HCT116 (cell line): ENCODE measurements at regions not wholly inside any gene's neighbourhood (a gene's known extent, or its start where the extent isn't known, plus 50 kb on each side); places are given as distances from the start of the nearest gene placed in this dataset.

Experiments used
- ATAC-seq: fragments of 200-7000 bp; cut with Tn5 transposase; 2 replicates; pipeline ENCODE4 v1.9.1; 2020; ENCODE audit warnings: mild to moderate bottlenecking, moderate library complexity
- BruUV-seq: library from RNA; stranded (reverse); fragments of 400-500 nt; replicated peaks from 2 replicates; lab custom pipeline; 2021; lab: Mats Ljungman, UMichigan
- CTCF ChIA-PET: fragments of 300-600 bp; sonication (Branson Sonifier 250); formaldehyde crosslinking; loops from one replicate; lab custom pipeline; 2021; ENCODE audit warnings: antibody characterized with exemption; lab: Charles Lee
- POLR2A ChIA-PET: fragments of 300-600, 350-600 bp; sonication (Branson Sonifier 250); formaldehyde crosslinking; loops from one replicate; lab custom pipeline; 2021; ENCODE audit warnings: antibody characterized with exemption; lab: Charles Lee
- RAD21 ChIA-PET, 2 experiments: fragments of 300-600 bp; sonication (Branson Sonifier 250); formaldehyde crosslinking; loops; one replicate each; lab custom pipeline; 2023; ENCODE audit warnings: low total read pairs in 2 of 2; ENCODE audit not compliant: uncharacterized antibody in 2 of 2, unreplicated experiment in 2 of 2, low non-redundant PET in 1 of 2; lab: Charles Lee
- DNase-seq: peaks from one replicate; pipeline ENCODE4 v3.0.0-alpha.2; 2010; ENCODE audit warnings: low read depth, low spot score
- H2AFZ ChIP-seq: fragments of 200-600 bp; shearing (Covaris generic), sonication (generic); 2 replicates; pipeline ENCODE4 v1.6.1; 2017; ENCODE audit warnings: low read depth, mixed run types, mixed read lengths, antibody characterized with exemption, low read length; ENCODE audit not compliant: poor library complexity, severe bottlenecking
- H3K27ac ChIP-seq: 2 replicates; pipeline ENCODE4 v1.5.1; 2012; ENCODE audit warnings: low read depth, low read length
- H3K27me3 ChIP-seq: fragments of 200-600 bp; sonication (generic); 2 replicates; pipeline ENCODE4 v1.6.1; 2016; ENCODE audit warnings: mixed run types, low read length, mixed read lengths; ENCODE audit not compliant: insufficient read depth
- H3K36me3 ChIP-seq, 2 experiments: fragments of 200-500 bp in 1 of 2; fragments of 200-600 bp in 1 of 2; sonication (Bioruptor generic) in 1 of 2; sonication (generic) in 1 of 2; 2 replicates each; pipeline versions ENCODE4 v1.5.1 to v1.6.1; 2014 to 2016; ENCODE audit warnings: low read length in 2 of 2, inconsistent platforms in 1 of 2, mixed read lengths in 1 of 2, mixed run types in 1 of 2; ENCODE audit not compliant: insufficient read depth in 2 of 2, control insufficient read depth in 1 of 2
- H3K4me1 ChIP-seq, 2 experiments: fragments of 200-600 bp in 1 of 2; sonication (generic) in 1 of 2; 2 replicates each; pipeline versions ENCODE4 v1.5.1 to v1.6.1; 2012 to 2017; ENCODE audit warnings: low read length in 2 of 2, inconsistent platforms in 1 of 2, mild to moderate bottlenecking in 1 of 2, mixed read lengths in 1 of 2, mixed run types in 1 of 2, moderate library complexity in 1 of 2; ENCODE audit not compliant: insufficient read depth in 2 of 2, control insufficient read depth in 1 of 2
- H3K4me2 ChIP-seq: fragments of 200-600 bp; sonication (generic); 2 replicates; pipeline ENCODE4 v1.6.1; 2017; ENCODE audit warnings: mixed run types, low read length, mixed read lengths
- H3K4me3 ChIP-seq, 2 experiments: fragments of 200-600 bp in 1 of 2; sonication (generic) in 1 of 2; replicated peaks in 1 of 2; 2 replicates each; pipeline ENCODE4 v1.5.1; 2011 to 2016; ENCODE audit warnings: low read length in 2 of 2, control low read depth in 1 of 2, low read depth in 1 of 2, mild to moderate bottlenecking in 1 of 2, mixed read lengths in 1 of 2, mixed run types in 1 of 2
- H3K79me2 ChIP-seq: fragments of 200-600 bp; sonication (generic); 2 replicates; pipeline ENCODE4 v1.6.1; 2017; ENCODE audit warnings: mild to moderate bottlenecking, mixed run types, low read length, moderate library complexity, mixed read lengths; ENCODE audit not compliant: insufficient read depth
- H3K9ac ChIP-seq: fragments of 200-600 bp; sonication (generic); 2 replicates; pipeline ENCODE4 v1.6.1; 2016; ENCODE audit warnings: low read length, mixed read lengths
- H3K9me2 ChIP-seq: fragments of 200-600 bp; sonication (generic), shearing (Covaris generic); 2 replicates; pipeline ENCODE4 v1.6.1; 2017; ENCODE audit warnings: mixed run types, mild to moderate bottlenecking, moderate library complexity; ENCODE audit not compliant: insufficient read depth
- H3K9me3 ChIP-seq, 2 experiments: fragments of 200-500 bp in 1 of 2; fragments of 200-600 bp in 1 of 2; sonication (Bioruptor generic) in 1 of 2; sonication (generic) in 1 of 2; 2 replicates each; pipeline ENCODE4 v1.6.1; 2014 to 2017; ENCODE audit warnings: low read length in 2 of 2, mixed read lengths in 2 of 2, inconsistent platforms in 1 of 2, low read depth in 1 of 2, mild to moderate bottlenecking in 1 of 2, mixed run types in 1 of 2, moderate library complexity in 1 of 2; ENCODE audit not compliant: control insufficient read depth in 1 of 2, insufficient read depth in 1 of 2
- H4K20me1 ChIP-seq: fragments of 200-600 bp; sonication (generic), shearing (Covaris generic); 2 replicates; pipeline ENCODE4 v1.6.1; 2017; ENCODE audit warnings: mixed run types, mild to moderate bottlenecking, moderate library complexity; ENCODE audit not compliant: insufficient read depth
- CBX3 ChIP-seq: IDR thresholded peaks from 2 replicates; pipeline ENCODE4 v1.6.1; 2012; ENCODE audit warnings: low read depth
- CEBPB ChIP-seq: IDR thresholded peaks from 2 replicates; pipeline ENCODE4 v1.6.1; 2012; ENCODE audit warnings: low read depth
- EGR1 ChIP-seq: IDR thresholded peaks from 2 replicates; pipeline ENCODE4 v1.6.1; 2012; ENCODE audit warnings: low read depth
- ELF1 ChIP-seq: IDR thresholded peaks from 2 replicates; pipeline ENCODE4 v1.6.1; 2012; ENCODE audit warnings: low read depth, borderline replicate concordance
- EZH2 ChIP-seq: fragments of 200-600 bp; sonication (generic); IDR thresholded peaks from 2 replicates; pipeline ENCODE4 v1.6.1; 2017; ENCODE audit warnings: antibody characterized with exemption, mixed run types
- EZH2phosphoT487 ChIP-seq: fragments of 200-600 bp; IDR thresholded peaks from 2 replicates; pipeline ENCODE4 v1.6.1; 2018; ENCODE audit warnings: antibody characterized with exemption, borderline replicate concordance
- FOSL1 ChIP-seq: IDR thresholded peaks from 2 replicates; pipeline ENCODE4 v1.6.1; 2012; ENCODE audit warnings: low read depth
- JUND ChIP-seq: IDR thresholded peaks from 2 replicates; pipeline ENCODE4 v1.6.1; 2012
- POLR2A ChIP-seq: IDR thresholded peaks from 2 replicates; pipeline ENCODE4 v1.7.0; 2011; ENCODE audit warnings: borderline replicate concordance; ENCODE audit not compliant: insufficient read depth, insufficient read length; ENCODE audit errors: extremely low read depth
- POLR2AphosphoS5 ChIP-seq: IDR thresholded peaks from 2 replicates; pipeline ENCODE4 v1.6.1; 2011; ENCODE audit warnings: mild to moderate bottlenecking, low read depth, low read length, moderate library complexity
- REST ChIP-seq: IDR thresholded peaks from 2 replicates; pipeline ENCODE4 v1.6.1; 2012; ENCODE audit warnings: low read depth
- SIN3A ChIP-seq: IDR thresholded peaks from 2 replicates; pipeline ENCODE4 v1.6.1; 2012; ENCODE audit warnings: low read depth
- SP1 ChIP-seq: IDR thresholded peaks from 2 replicates; pipeline ENCODE4 v1.6.1; 2012; ENCODE audit warnings: low read depth
- SRF ChIP-seq: IDR thresholded peaks from 2 replicates; pipeline ENCODE4 v1.6.1; 2012; ENCODE audit warnings: low read depth
- YY1 ChIP-seq: IDR thresholded peaks from 2 replicates; pipeline ENCODE4 v1.6.1; 2011; ENCODE audit warnings: low read length, low read depth, moderate library complexity, mild to moderate bottlenecking; ENCODE audit not compliant: insufficient replicate concordance; ENCODE audit errors: extremely low read depth
- ZBTB33 ChIP-seq: IDR thresholded peaks from 2 replicates; pipeline ENCODE4 v1.6.1; 2011; ENCODE audit warnings: mild to moderate bottlenecking, low read length, moderate library complexity; ENCODE audit not compliant: insufficient replicate concordance; ENCODE audit errors: extremely low read depth
- ZFX ChIP-seq: fragments of 450-650 bp; IDR thresholded peaks from 2 replicates; pipeline ENCODE4 v1.6.1; 2017
- ZNF274 ChIP-seq: fragments of 200-500 bp; sonication (Bioruptor generic); IDR thresholded peaks from 2 replicates; pipeline ENCODE4 v1.6.1; 2014; ENCODE audit warnings: mild to moderate bottlenecking, low read depth, low read length, inconsistent platforms
- intact Hi-C: fragments of 100-400 bp; cut with micrococcal nuclease; formaldehyde crosslinking; loops from 2 replicates; pipeline ENCODE4 v1.10.0; 2022
- TF ChIP-seq, protein P1 (sequence below): IDR thresholded peaks from 2 replicates; pipeline ENCODE4 v1.6.1; 2012

DNA sequence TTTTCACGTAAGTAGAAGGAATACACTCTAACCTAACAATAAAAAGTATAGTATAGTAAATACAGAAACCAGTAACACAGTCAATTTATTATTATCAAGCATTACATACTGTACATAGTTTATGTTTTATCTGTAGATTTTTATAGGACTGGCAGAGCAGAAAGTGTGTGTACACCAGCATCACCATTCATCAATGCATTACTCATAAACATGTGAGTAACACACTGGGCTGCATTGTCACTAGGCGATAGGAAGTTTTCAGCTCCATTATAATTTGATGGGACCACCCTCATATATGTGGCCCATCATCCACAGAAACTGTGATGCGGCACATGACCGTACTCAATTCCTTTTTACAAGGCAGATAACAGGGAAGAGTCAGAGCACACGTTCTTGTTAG is 137.8 kb upstream of the RBPJ start (continued):
- TF ChIP-seq ZBTB33, result no peak
- no peak for TF ChIP-seq EGR1
- TF ChIP-seq FOSL1, result no peak
- TF ChIP-seq, protein P1, sequence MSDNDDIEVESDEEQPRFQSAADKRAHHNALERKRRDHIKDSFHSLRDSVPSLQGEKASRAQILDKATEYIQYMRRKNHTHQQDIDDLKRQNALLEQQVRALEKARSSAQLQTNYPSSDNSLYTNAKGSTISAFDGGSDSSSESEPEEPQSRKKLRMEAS, result no peak
- no peak for TF ChIP-seq EZH2
- no peak for TF ChIP-seq JUND
- TF ChIP-seq POLR2A, result no peak
- TF ChIP-seq CBX3, result no peak
- TF ChIP-seq ZNF274, result no peak
- no peak for TF ChIP-seq YY1
- TF ChIP-seq SRF, result no peak

DNA sequence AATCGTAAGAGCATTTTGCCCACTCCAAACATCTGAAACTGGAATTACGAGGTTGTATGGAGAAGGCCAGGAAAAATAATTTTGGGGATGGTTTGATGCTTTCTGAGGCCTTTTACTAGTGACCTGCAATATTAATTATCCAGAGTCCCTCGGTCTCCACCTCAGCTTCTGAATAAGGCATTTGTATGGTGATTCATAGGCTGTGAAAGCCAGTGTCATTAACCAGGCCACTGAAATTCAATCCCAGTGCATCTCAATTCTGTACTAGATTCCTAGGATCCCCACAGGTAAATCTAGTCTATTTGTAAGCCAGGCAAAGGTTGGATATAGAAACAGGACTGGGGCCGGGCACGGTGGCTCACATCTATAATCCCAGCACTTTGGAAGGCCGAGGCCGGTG is 135.4 kb upstream of the RBPJ start:
- no peak for DNase-seq
- Histone ChIP-seq H3K79me2 (no peaks in the 10 kb centered on the region), H3K9me2 (no peaks in the 10 kb centered on the region), H3K4me3 (no peak overlapping the region), H3K27me3 (no peaks in the 10 kb centered on the region), H3K36me3 (no peaks in the 10 kb centered on the region), H3K9me3 (no peaks in the 10 kb centered on the region), H4K20me1 (no peaks in the 10 kb centered on the region), H3K27ac (no peak overlapping the region), H3K4me2 (no peak overlapping the region), H2AFZ (no peak overlapping the region), H3K4me1 (peaks cover 0 to 3% of the 10 kb centered on the region in 2 experiments; a peak in 1 of 4 replicates), H3K9ac (no peak overlapping the region)
- ChIA-PET CTCF (no interaction called here), POLR2A (no interaction called here), RAD21 (no interaction called here)
- intact Hi-C loops, result no loop called here
- no peak for ATAC-seq
- TF ChIP-seq EGR1 (no peak), SP1 (no peak), SRF (no peak), YY1 (no peak), EZH2phosphoT487 (no peak), CBX3 (no peak), ZNF274 (no peak), FOSL1 (no peak), REST (no peak), ELF1 (no peak), POLR2AphosphoS5 (no peak), ZFX (no peak), POLR2A (no peak), SIN3A (no peak), CEBPB (no peak)
- TF ChIP-seq, protein P1, result no peak
- BruUV-seq, result no TSS peak
